ENCODE measurements at regions not wholly inside any gene's neighbourhood (a gene's known extent, or its start where the extent isn't known, plus 50 kb on each side); places are given as distances from the start of the nearest gene placed in this dataset.

- Histone ChIP-seq H3K4me1 (ENCODE audit: control insufficient read depth in 5 of 5, insufficient read depth in 5 of 5, low read length in 5 of 5) (no peaks in the 10 kb centered on the region), H3K9me3 (ENCODE audit: control insufficient read depth in 4 of 4, insufficient read depth in 3 of 4, low read length in 3 of 4) (no peaks in the 10 kb centered on the region), H3K4me3 (no peak overlapping the region), H3K27ac (ENCODE audit: low read depth in 1 of 2, low read length in 1 of 2) (no peak overlapping the region), H3K36me3 (ENCODE audit: control insufficient read depth in 4 of 4, insufficient read depth in 4 of 4, low read length in 4 of 4) (no peaks in the 10 kb centered on the region), H3K9ac (ENCODE audit: insufficient read depth in 1 of 2, low read length in 2 of 2) (no peak overlapping the region), H3K27me3 (ENCODE audit: control insufficient read depth in 3 of 3, insufficient read depth in 3 of 3, low read length in 2 of 3) (no peaks in the 10 kb centered on the region)
- DNase-seq, result no peak
- no peak for TF ChIP-seq CTCF (IDR thresholded peaks at IDR 0.05; ENCODE audit: control extremely low read depth, extremely low read depth)
- ATAC-seq (ENCODE audit: insufficient read depth, low FRiP score), result no peak
- WGBS, 2 donors, result 85 to 98% methylated on average over 2 of the region's 2 CpGs
Observed at GRCh38 chr12:90653040-90653439, 301.9 kb downstream of the CCER1 start.

- H3K36me3 ChIP-seq (ENCODE audit: control insufficient read depth in 4 of 4, insufficient read depth in 4 of 4, low read length in 4 of 4), result no peaks in the 10 kb centered on the region
- H3K9ac ChIP-seq (ENCODE audit: insufficient read depth in 1 of 2, low read length in 2 of 2), result no peak overlapping the region
- no peaks in the 10 kb centered on the region for H3K27me3 ChIP-seq (ENCODE audit: control insufficient read depth in 3 of 3, insufficient read depth in 3 of 3, low read length in 2 of 3)
- no peaks in the 10 kb centered on the region for H3K4me1 ChIP-seq (ENCODE audit: control insufficient read depth in 5 of 5, insufficient read depth in 5 of 5, low read length in 5 of 5)
- DNase-seq (no peak), ATAC-seq (ENCODE audit: insufficient read depth, low FRiP score) (no peak)
- no peak overlapping the region for H3K4me3 ChIP-seq
- H3K9me3 ChIP-seq (ENCODE audit: control insufficient read depth in 4 of 4, insufficient read depth in 3 of 4, low read length in 3 of 4), result peaks cover 0 to 1% (median 0%) of the 10 kb centered on the region in 4 donors
- no peak overlapping the region for H3K27ac ChIP-seq (ENCODE audit: low read depth in 1 of 2, low read length in 1 of 2)
- TF ChIP-seq CTCF (IDR thresholded peaks at IDR 0.05; ENCODE audit: control extremely low read depth, extremely low read depth), result no peak
- WGBS, 2 donors, result 75 to 77% methylated on average over 2 of the region's 2 CpGs
Observed at GRCh38 chr12:90652280-90652679, 302.7 kb downstream of the CCER1 start.

GRCh38 chr12:90645181-90645580 is 309.8 kb downstream of the CCER1 start:
- WGBS, 2 donors, result 83 to 93% methylated on average over 1 of the region's 1 CpG
- no peak for ATAC-seq (ENCODE audit: insufficient read depth, low FRiP score)

More at GRCh38 chr12:90645181-90645580, 309.8 kb downstream of the CCER1 start:
- Histone ChIP-seq H3K27ac (ENCODE audit: low read depth in 1 of 2, low read length in 1 of 2) (no peak overlapping the region), H3K4me3 (no peak overlapping the region), H3K4me1 (ENCODE audit: control insufficient read depth in 5 of 5, insufficient read depth in 5 of 5, low read length in 5 of 5) (no peaks in the 10 kb centered on the region), H3K27me3 (ENCODE audit: control insufficient read depth in 3 of 3, insufficient read depth in 3 of 3, low read length in 2 of 3) (no peaks in the 10 kb centered on the region), H3K9ac (ENCODE audit: insufficient read depth in 1 of 2, low read length in 2 of 2) (no peak overlapping the region), H3K9me3 (ENCODE audit: control insufficient read depth in 4 of 4, insufficient read depth in 3 of 4, low read length in 3 of 4) (peaks cover 0 to 2% (median 0%) of the 10 kb centered on the region in 4 donors), H3K36me3 (ENCODE audit: control insufficient read depth in 4 of 4, insufficient read depth in 4 of 4, low read length in 4 of 4) (no peaks in the 10 kb centered on the region)
- DNase-seq, result no peak
- TF ChIP-seq CTCF (IDR thresholded peaks at IDR 0.05; ENCODE audit: control extremely low read depth, extremely low read depth), result no peak

Measured in lung (tissue), 11 donors.